ENCODE measurements at regions not wholly inside any gene's neighbourhood (a gene's known extent, or its start where the extent isn't known, plus 50 kb on each side); places are given as distances from the start of the nearest gene placed in this dataset.
"Not testable (repeated sequence)": the region's sequence is repeated elsewhere in the genome, so short reads cannot be mapped to it uniquely, and the experiment has no call there.

- TF ChIP-seq ZNF70 (CRISPR knock-in tag; IDR thresholded peaks at IDR 0.05) (no peak), CSDC2 (CRISPR knock-in tag; IDR thresholded peaks at IDR 0.05) (no peak), OSR1 (CRISPR knock-in tag; IDR thresholded peaks at IDR 0.05) (no peak), TOX (CRISPR knock-in tag; IDR thresholded peaks at IDR 0.05; ENCODE audit: borderline replicate concordance) (no peak), TCF4 (CRISPR knock-in tag; IDR thresholded peaks at IDR 0.05; ENCODE audit: borderline replicate concordance) (no peak), ZFP30 (CRISPR knock-in tag; IDR thresholded peaks at IDR 0.05) (no peak), ZC3H10 (CRISPR knock-in tag; IDR thresholded peaks at IDR 0.05) (no peak), ARNTL (CRISPR knock-in tag; IDR thresholded peaks at IDR 0.05; ENCODE audit: borderline replicate concordance, low read depth) (no peak), ESRRG (CRISPR knock-in tag; IDR thresholded peaks at IDR 0.05) (no peak)
- TF ChIP-seq, protein P1, sequence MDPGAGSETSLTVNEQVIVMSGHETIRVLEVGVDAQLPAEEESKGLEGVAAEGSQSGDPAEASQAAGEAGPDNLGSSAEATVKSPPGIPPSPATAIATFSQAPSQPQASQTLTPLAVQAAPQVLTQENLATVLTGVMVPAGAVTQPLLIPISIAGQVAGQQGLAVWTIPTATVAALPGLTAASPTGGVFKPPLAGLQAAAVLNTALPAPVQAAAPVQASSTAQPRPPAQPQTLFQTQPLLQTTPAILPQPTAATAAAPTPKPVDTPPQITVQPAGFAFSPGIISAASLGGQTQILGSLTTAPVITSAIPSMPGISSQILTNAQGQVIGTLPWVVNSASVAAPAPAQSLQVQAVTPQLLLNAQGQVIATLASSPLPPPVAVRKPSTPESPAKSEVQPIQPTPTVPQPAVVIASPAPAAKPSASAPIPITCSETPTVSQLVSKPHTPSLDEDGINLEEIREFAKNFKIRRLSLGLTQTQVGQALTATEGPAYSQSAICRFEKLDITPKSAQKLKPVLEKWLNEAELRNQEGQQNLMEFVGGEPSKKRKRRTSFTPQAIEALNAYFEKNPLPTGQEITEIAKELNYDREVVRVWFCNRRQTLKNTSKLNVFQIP (CRISPR knock-in tag; IDR thresholded peaks at IDR 0.05; ENCODE audit: borderline replicate concordance, low read depth) = no peak
- ATAC-seq = no peak
Measured at GRCh38 chr20:47906348-47906660, 121.0 kb upstream of the SULF2 start.

DNA sequence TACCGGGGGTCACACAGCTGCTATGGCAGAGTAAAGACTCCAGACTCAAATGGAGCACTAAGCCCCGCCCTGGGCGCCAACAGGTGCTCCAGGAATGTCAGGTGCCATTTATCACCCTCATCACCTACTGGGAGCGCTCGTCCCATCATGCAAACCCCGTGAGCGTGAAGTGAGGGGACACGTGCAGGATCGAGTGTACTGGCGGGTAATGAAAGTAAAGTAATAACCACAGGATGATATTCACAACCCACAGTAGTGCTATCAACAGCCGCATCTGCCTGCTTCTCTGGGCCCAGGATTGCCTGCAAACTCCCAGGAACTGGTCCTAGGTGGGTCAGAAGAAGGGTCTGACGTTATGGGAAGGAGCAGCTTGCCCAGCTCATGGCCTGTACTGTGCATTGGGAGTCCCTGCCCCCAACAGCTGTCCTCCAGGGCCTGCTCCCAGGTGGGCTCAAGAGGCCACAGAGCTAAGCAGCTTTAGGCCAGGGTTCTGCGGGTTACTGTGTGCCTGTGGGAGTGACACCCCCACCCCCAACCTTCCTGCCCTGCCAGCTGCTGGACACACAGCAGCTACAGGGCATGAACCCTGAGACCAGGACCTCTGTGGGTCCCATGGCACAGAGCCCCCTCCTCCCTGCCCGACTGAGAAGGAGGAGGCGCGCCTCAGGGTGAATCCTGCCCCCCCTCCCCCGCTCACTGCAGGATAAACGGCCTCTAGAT, 120.5 kb upstream of the SULF2 start:
- TF ChIP-seq RARB (CRISPR knock-in tag; IDR thresholded peaks at IDR 0.05) (no peak), CSDC2 (CRISPR knock-in tag; IDR thresholded peaks at IDR 0.05) (no peak), GLIS3 (CRISPR knock-in tag; IDR thresholded peaks at IDR 0.05) (no peak), BACH2 (CRISPR knock-in tag; IDR thresholded peaks at IDR 0.05; ENCODE audit: borderline replicate concordance) (no peak)
- TF ChIP-seq, protein P2, sequence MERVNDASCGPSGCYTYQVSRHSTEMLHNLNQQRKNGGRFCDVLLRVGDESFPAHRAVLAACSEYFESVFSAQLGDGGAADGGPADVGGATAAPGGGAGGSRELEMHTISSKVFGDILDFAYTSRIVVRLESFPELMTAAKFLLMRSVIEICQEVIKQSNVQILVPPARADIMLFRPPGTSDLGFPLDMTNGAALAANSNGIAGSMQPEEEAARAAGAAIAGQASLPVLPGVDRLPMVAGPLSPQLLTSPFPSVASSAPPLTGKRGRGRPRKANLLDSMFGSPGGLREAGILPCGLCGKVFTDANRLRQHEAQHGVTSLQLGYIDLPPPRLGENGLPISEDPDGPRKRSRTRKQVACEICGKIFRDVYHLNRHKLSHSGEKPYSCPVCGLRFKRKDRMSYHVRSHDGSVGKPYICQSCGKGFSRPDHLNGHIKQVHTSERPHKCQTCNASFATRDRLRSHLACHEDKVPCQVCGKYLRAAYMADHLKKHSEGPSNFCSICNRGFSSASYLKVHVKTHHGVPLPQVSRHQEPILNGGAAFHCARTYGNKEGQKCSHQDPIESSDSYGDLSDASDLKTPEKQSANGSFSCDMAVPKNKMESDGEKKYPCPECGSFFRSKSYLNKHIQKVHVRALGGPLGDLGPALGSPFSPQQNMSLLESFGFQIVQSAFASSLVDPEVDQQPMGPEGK (CRISPR knock-in tag; IDR thresholded peaks at IDR 0.05; ENCODE audit: borderline replicate concordance) = no peak

GRCh38 chr20:47903009-47903408, 117.7 kb upstream of the SULF2 start:
- ATAC-seq = not testable (repeated sequence)

More for the DNA sequence above, 120.5 kb upstream of the SULF2 start:
- no peak for ATAC-seq

DNA sequence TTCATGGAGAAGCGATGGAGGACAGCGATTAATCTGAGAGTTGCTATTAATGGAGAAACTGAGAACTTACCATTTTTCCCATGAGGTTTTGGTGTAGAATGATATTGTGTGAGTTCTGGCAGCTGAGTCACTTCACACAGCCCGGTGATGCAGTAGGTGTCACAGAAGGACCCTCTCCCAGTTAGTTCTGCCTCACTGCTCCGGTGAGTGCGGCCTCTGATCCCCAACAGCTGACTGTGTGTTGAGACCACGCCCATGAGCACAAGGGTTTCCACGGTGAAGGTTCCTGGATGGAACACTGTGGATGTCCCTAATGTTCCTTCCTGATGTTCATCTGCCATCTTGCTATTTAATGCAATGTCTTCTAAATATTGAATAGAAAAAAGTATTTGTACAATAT, 114.0 kb upstream of the SULF2 start:
- not testable (repeated sequence) for ATAC-seq

GRCh38 chr20:47897461-47897860, 112.2 kb upstream of the SULF2 start:
- ATAC-seq = no peak
- TF ChIP-seq, protein P2 (CRISPR knock-in tag; IDR thresholded peaks at IDR 0.05; ENCODE audit: borderline replicate concordance) = no peak
- TF ChIP-seq, protein P1 (CRISPR knock-in tag; IDR thresholded peaks at IDR 0.05; ENCODE audit: borderline replicate concordance, low read depth) = no peak

GRCh38 chr20:47892681-47893080, 107.4 kb upstream of the SULF2 start:
- not testable (repeated sequence) for ATAC-seq

DNA sequence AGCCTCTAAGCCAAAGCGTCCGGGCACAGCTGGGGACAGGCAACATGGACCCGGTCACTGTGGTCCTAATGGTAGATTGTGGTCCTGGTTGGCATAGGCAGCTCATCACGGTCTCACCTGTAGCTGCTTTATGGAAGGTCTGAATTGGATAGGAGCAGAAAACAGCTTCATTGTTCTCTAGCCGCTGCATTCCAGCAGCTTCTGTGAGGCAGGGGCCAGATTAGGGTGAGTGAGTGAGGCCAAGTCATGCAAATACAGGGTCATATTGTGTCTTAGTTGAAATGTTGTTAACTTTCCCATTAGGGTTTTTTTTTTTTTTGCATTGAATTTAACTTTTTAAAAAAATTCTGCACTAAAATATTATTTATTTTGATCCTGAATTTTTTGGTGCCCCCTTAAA, 105.4 kb upstream of the SULF2 start:
- ATAC-seq = not testable (repeated sequence)

- not testable (repeated sequence) for ATAC-seq
Measured at GRCh38 chr20:47889751-47890150, 104.5 kb upstream of the SULF2 start.

Data from SK-N-SH treated with all-trans-retinoic acid at 6 μM for 48 hours (cell line).